K562 (cell line): ENCODE measurements at regions not wholly inside any gene's neighbourhood (a gene's known extent, or its start where the extent isn't known, plus 50 kb on each side); places are given as distances from the start of the nearest gene placed in this dataset.

Experiments
- ATAC-seq: fragments of 200-7000 bp; cut with Tn5 transposase; 3 replicates; pipeline ENCODE4 v1.9.1; 2020; ENCODE audit warnings: moderate library complexity
- BruUV-seq: library from RNA; stranded (reverse); fragments of 400-500 nt; replicated peaks from 2 replicates; lab custom pipeline; 2021; lab: Mats Ljungman, UMichigan
- CTCF ChIA-PET: fragments of 300-600 bp; formaldehyde crosslinking; extraction: SDS; loops from one replicate; lab custom pipeline; 2021; ENCODE audit warnings: low intra/inter-chr PET ratio; lab: Yijun Ruan, JAX
- POLR2A ChIA-PET: fragments of 300-600, 350-650 bp; sonication (Branson Sonifier 250); formaldehyde crosslinking; extraction: SDS; loops from one replicate; lab custom pipeline; 2021; ENCODE audit warnings: antibody characterized with exemption, inconsistent platforms; lab: Yijun Ruan, JAX
- DNase-seq, 4 experiments: peaks; one replicate each; pipeline versions ENCODE4 v3.0.0 to v3.0.0-alpha.2; 2011 to 2018; ENCODE audit warnings: low spot score in 3 of 4, mixed read lengths in 3 of 4; ENCODE audit errors: extremely low read depth in 1 of 4
- FAIRE-seq: peaks from 2 replicates; lab custom pipeline; 2011; peaks lifted over from hg19 to GRCh38; lab: Jason Lieb, UNC
- H2AFZ ChIP-seq: 2 replicates; pipeline ENCODE4 v1.6.0; 2011; ENCODE audit warnings: low read depth, low read length, control low read depth, inconsistent platforms
- H3K27ac ChIP-seq: fragments of 200-600 bp; 3 replicates; pipeline ENCODE4 v1.8.0; 2011; ENCODE audit warnings: low read depth, mild to moderate bottlenecking, control low read depth, inconsistent platforms, low read length, moderate library complexity, mixed read lengths; ENCODE audit errors: extremely low read depth
- H3K27me3 ChIP-seq, 2 experiments: fragments of 300-600 bp in 1 of 2; 2 replicates in 1 of 2; 3 replicates in 1 of 2; pipeline versions ENCODE4 v1.6.0 to v1.8.0; 2011; ENCODE audit warnings: inconsistent platforms in 2 of 2, low read length in 2 of 2, mild to moderate bottlenecking in 1 of 2, mixed read lengths in 1 of 2, moderate library complexity in 1 of 2; ENCODE audit not compliant: control insufficient read depth in 2 of 2, insufficient read depth in 2 of 2
- H3K36me3 ChIP-seq: fragments of 300-600 bp; 3 replicates; pipeline ENCODE4 v1.8.0; 2011; ENCODE audit warnings: mild to moderate bottlenecking, low read length, inconsistent platforms; ENCODE audit not compliant: control insufficient read depth, insufficient read depth
- H3K4me1 ChIP-seq, 2 experiments: fragments of 200-600 bp in 1 of 2; replicated peaks in 1 of 2; 2 replicates in 1 of 2; 3 replicates in 1 of 2; pipeline versions ENCODE4 v1.5.1 to v1.8.0; 2011; ENCODE audit warnings: inconsistent platforms in 2 of 2, low read length in 2 of 2, mild to moderate bottlenecking in 1 of 2, mixed read lengths in 1 of 2, moderate library complexity in 1 of 2; ENCODE audit not compliant: control insufficient read depth in 2 of 2, insufficient read depth in 2 of 2
- H3K4me2 ChIP-seq: 2 replicates; pipeline ENCODE4 v1.6.1; 2011; ENCODE audit warnings: low read length, control low read depth, inconsistent platforms, mixed read lengths; ENCODE audit not compliant: insufficient read depth
- H3K4me3 ChIP-seq: fragments of 200-600 bp; sonication (generic), shearing (Covaris generic); 2 replicates; pipeline ENCODE4 v1.5.1; 2016; ENCODE audit warnings: control low read depth, inconsistent platforms
- H3K79me2 ChIP-seq: fragments of 200-600 bp; 3 replicates; pipeline ENCODE4 v1.8.0; 2011; ENCODE audit warnings: low read length, inconsistent platforms; ENCODE audit not compliant: control insufficient read depth, insufficient read depth
- H3K9ac ChIP-seq, 2 experiments: 2 replicates each; pipeline versions ENCODE4 v1.6.0 to v1.6.1; 2011; ENCODE audit warnings: low read depth in 2 of 2, low read length in 2 of 2, control low read depth in 1 of 2, inconsistent platforms in 1 of 2, mild to moderate bottlenecking in 1 of 2, mixed read lengths in 1 of 2; ENCODE audit not compliant: insufficient read depth in 1 of 2
- H3K9me1 ChIP-seq: one replicate; pipeline ENCODE4 v1.6.0; 2011; ENCODE audit warnings: inconsistent platforms, mild to moderate bottlenecking, low read length, moderate library complexity; ENCODE audit not compliant: control insufficient read depth, insufficient read depth
- H3K9me3 ChIP-seq: replicated peaks from 2 replicates; pipeline ENCODE4 v1.5.1; 2011; ENCODE audit warnings: low read depth, low read length, inconsistent platforms; ENCODE audit not compliant: control insufficient read depth, insufficient read depth
- H4K20me1 ChIP-seq: replicated peaks from 2 replicates; pipeline ENCODE4 v1.6.1; 2011; ENCODE audit warnings: low read length, inconsistent platforms, mixed read lengths; ENCODE audit not compliant: control insufficient read depth, insufficient read depth
- BRD4 ChIP-seq: fragments of 200-600 bp; sonication (generic); IDR thresholded peaks from 2 replicates; pipeline ENCODE4 v1.6.1; 2017; ENCODE audit warnings: inconsistent platforms
- C11orf30 ChIP-seq: fragments of 450-650 bp; IDR thresholded peaks from 2 replicates; pipeline ENCODE4 v1.6.1; 2016; ENCODE audit warnings: low read depth, mild to moderate bottlenecking
- CEBPB ChIP-seq: fragments of 450-650 bp; IDR thresholded peaks from 2 replicates; pipeline ENCODE4 v1.6.1; 2016; ENCODE audit warnings: missing genetic modification characterization, missing compliant biosample characterization
- CTCF ChIP-seq, 3 experiments: IDR thresholded peaks in 2 of 3; conservative IDR thresholded peaks in 1 of 3; 2 replicates each; pipeline ENCODE4 v1.5.1; 2011 to 2012; ENCODE audit warnings: low read length in 3 of 3, mild to moderate bottlenecking in 3 of 3, control low read depth in 2 of 3, improper control_type of control experiment in 1 of 3, inconsistent platforms in 1 of 3, low read depth in 1 of 3, mixed read lengths in 1 of 3, moderate library complexity in 1 of 3; ENCODE audit not compliant: insufficient read depth in 2 of 3
- ESRRB ChIP-seq: fragments of 250-450 bp; sonication (Bioruptor Pico); IDR thresholded peaks from 2 replicates; pipeline ENCODE4 v1.5.0; 2020; ENCODE audit warnings: mild to moderate bottlenecking, moderate library complexity, borderline replicate concordance
- KDM2B ChIP-seq: fragments of 250-450 bp; sonication (Bioruptor Pico); IDR thresholded peaks from 2 replicates; pipeline ENCODE4 v1.8.0; 2021; ENCODE audit warnings: mild to moderate bottlenecking, moderate library complexity
- MAFF ChIP-seq: IDR thresholded peaks from 2 replicates; pipeline ENCODE4 v1.6.1; 2012; ENCODE audit warnings: low read length, improper control_type of control experiment
- MAFG ChIP-seq: fragments of 450-650 bp; conservative IDR thresholded peaks from 2 replicates; pipeline ENCODE4 v1.6.1; 2016; ENCODE audit warnings: missing genetic modification characterization, missing compliant biosample characterization
- MAFK ChIP-seq: IDR thresholded peaks from 2 replicates; pipeline ENCODE4 v1.6.1; 2011; ENCODE audit warnings: low read length, improper control_type of control experiment
- PPARD ChIP-seq: fragments of 250-450 bp; sonication (Bioruptor Pico); IDR thresholded peaks from 2 replicates; pipeline ENCODE4 v1.8.0; 2022; ENCODE audit warnings: inconsistent platforms, mild to moderate bottlenecking, moderate library complexity
- RBFOX2 ChIP-seq: fragments of 200-400 bp; formaldehyde crosslinking; IDR thresholded peaks from 2 replicates; pipeline ENCODE4 v1.6.1; 2017; ENCODE audit warnings: low read depth, mild to moderate bottlenecking, low read length, moderate library complexity
- ZBTB33 ChIP-seq: sonication (generic); formaldehyde crosslinking; IDR thresholded peaks from 2 replicates; pipeline ENCODE4 v1.8.1; 2023; ENCODE audit warnings: mild to moderate bottlenecking, missing genetic modification reagents
- ZNF165 ChIP-seq: fragments of 250-450 bp; sonication (Bioruptor Pico); IDR thresholded peaks from 2 replicates; pipeline ENCODE4 v1.4.0; 2020; ENCODE audit warnings: borderline replicate concordance
- ZNF174 ChIP-seq: fragments of 250-450 bp; sonication (Bioruptor Pico); IDR thresholded peaks from 2 replicates; pipeline ENCODE4 v1.4.0; 2020; ENCODE audit warnings: mild to moderate bottlenecking
- ZNF197 ChIP-seq: fragments of 200-800 bp; sonication (Bioruptor generic); IDR thresholded peaks from 2 replicates; pipeline ENCODE4 v1.6.1; 2016; ENCODE audit warnings: low read depth, missing genetic modification characterization, missing compliant biosample characterization
- ZNF354B ChIP-seq: fragments of 250-450 bp; sonication (Bioruptor Pico); IDR thresholded peaks from 2 replicates; pipeline ENCODE4 v1.4.0; 2020
- ZNF695 ChIP-seq: fragments of 450-650 bp; formaldehyde crosslinking; IDR thresholded peaks from 2 replicates; pipeline ENCODE4 v1.4.0; 2020; ENCODE audit warnings: mild to moderate bottlenecking, moderate library complexity
- WGBS: fragments of 100-300 bp; shearing (Covaris generic); methylation state at CpG from one replicate; pipeline ENCODE4 v1.1.6; 2016; ENCODE audit warnings: low coverage, mixed read lengths; ENCODE audit not compliant: insufficient coverage; ENCODE audit errors: missing lambda C conversion rate; 5-methylcytosine and 5-hydroxymethylcytosine counted together
- in situ Hi-C: fragments of 300-500 bp; cut with MboI; formaldehyde crosslinking; loops from 4 replicates; pipeline ENCODE4 v1.15.0; 2018; ENCODE audit warnings: inconsistent platforms, mixed read lengths
- intact Hi-C: fragments of 100-400 bp; cut with micrococcal nuclease; formaldehyde crosslinking; loops from 2 replicates; pipeline ENCODE4 v1.14.2; 2022

- H3K79me2 ChIP-seq, result no peaks in the 10 kb centered on the region
- no peaks in the 10 kb centered on the region for H3K9me1 ChIP-seq
- H3K9ac ChIP-seq, result no peak overlapping the region
- H2AFZ ChIP-seq, result no peak overlapping the region
- no peaks in the 10 kb centered on the region for H3K36me3 ChIP-seq
- no peaks in the 10 kb centered on the region; a peak in 1 of 5 replicates for H3K27me3 ChIP-seq
- POLR2A ChIA-PET, result no interaction called here
- WGBS, result 5% methylated on average over 3 of the region's 3 CpGs
- DNase-seq (peak in 3 of 4 experiments; percentile 7 to 25 (median 9)), FAIRE-seq (peak; percentile 71), ATAC-seq (peak; percentile 82)
- no peak overlapping the region for H3K27ac ChIP-seq
- no peak overlapping the region for H3K4me2 ChIP-seq
- BruUV-seq, result no TSS peak
- H3K9me3 ChIP-seq, result no peaks in the 10 kb centered on the region
- no peak overlapping the region for H3K4me3 ChIP-seq
- no peaks in the 10 kb centered on the region for H4K20me1 ChIP-seq
- CTCF ChIA-PET, result no interaction called here
- in situ Hi-C loops (no loop called here), intact Hi-C loops (no loop called here)
- H3K4me1 ChIP-seq, result no peaks in the 10 kb centered on the region
- TF ChIP-seq ESRRB (CRISPR knock-in tag) (no peak), MAFF (peak; percentile 19; the same call in 1 of the 2 replicates), C11orf30 (peak; percentile 73; the same call in 1 of the 2 replicates), ZNF695 (CRISPR knock-in tag) (no peak), ZNF354B (CRISPR knock-in tag) (no peak), CEBPB (tag) (no peak), KDM2B (CRISPR knock-in tag) (no peak), ZNF165 (CRISPR knock-in tag) (no peak), ZNF197 (no peak), ZBTB33 (CRISPR knock-in tag) (no peak), MAFG (tag) (peak; percentile 88), BRD4 (no peak), MAFK (0 out of 2 replicates have a peak, but pooled peaks have one; percentile 9), RBFOX2 (no peak), ZNF174 (CRISPR knock-in tag) (no peak), PPARD (no peak), CTCF (IDR thresholded peaks at IDR 0.05 in 2 of 3, conservative IDR thresholded peaks at IDR 0.05 in 1 of 3; ENCODE audit: insufficient read depth in 2 of 3, low read depth in 1 of 3, low read length in 3 of 3) (peak; percentile 27 to 47 (median 31); a peak in 4 of 6 replicates)
These were observed 121.4 kb upstream of the DST start for GRCh38 chr6:56764081-56764566.
